GM21576 (cell line): ENCODE measurements at regions not wholly inside any gene's neighbourhood (a gene's known extent, or its start where the extent isn't known, plus 50 kb on each side); places are given as distances from the start of the nearest gene placed in this dataset.

Experiments
- ATAC-seq: cut with Tn5 transposase; IDR thresholded peaks from one replicate; pipeline ENCODE4 v1.9.1; 2021; ENCODE audit warnings: mild to moderate bottlenecking, moderate library complexity; ENCODE audit not compliant: unreplicated experiment

GRCh38 chr11:111148953-111149352 is 96.6 kb upstream of the POU2AF2 start:
- no peak for ATAC-seq

- ATAC-seq, result no peak
Observed at GRCh38 chr11:111148121-111148520, 97.4 kb upstream of the POU2AF2 start.

GRCh38 chr11:111137846-111138245 is 107.7 kb upstream of the POU2AF2 start:
- ATAC-seq, result no peak

- no peak for ATAC-seq
Observed at GRCh38 chr11:111135778-111136570, 109.6 kb upstream of the POU2AF2 start.

GRCh38 chr11:111135101-111135500 is 110.4 kb upstream of the POU2AF2 start:
- ATAC-seq, result no peak

- no peak for ATAC-seq
Observed at GRCh38 chr11:111128076-111128870, 117.3 kb upstream of the POU2AF2 start.

- ATAC-seq, result no peak
Observed at GRCh38 chr11:111124724-111125123, 120.8 kb upstream of the POU2AF2 start.

- ATAC-seq, result no peak
Observed at GRCh38 chr11:111123463-111124398, 121.8 kb upstream of the POU2AF2 start.

GRCh38 chr11:111120696-111121302 is 124.7 kb upstream of the POU2AF2 start:
- no peak for ATAC-seq

- ATAC-seq, result no peak
Observed at GRCh38 chr11:111120161-111120560, 125.4 kb upstream of the POU2AF2 start.

GRCh38 chr11:111119751-111120150 is 125.8 kb upstream of the POU2AF2 start:
- no peak for ATAC-seq

- ATAC-seq, result no peak
Observed at GRCh38 chr11:111115890-111116289, 129.6 kb upstream of the POU2AF2 start.

- no peak for ATAC-seq
Observed at GRCh38 chr11:111114091-111114490, 131.4 kb upstream of the POU2AF2 start.

- no peak for ATAC-seq
Observed at GRCh38 chr11:111112614-111113013, 132.9 kb upstream of the POU2AF2 start.

- no peak for ATAC-seq
Observed at GRCh38 chr11:111107501-111107900, 138.0 kb upstream of the POU2AF2 start.

- no peak for ATAC-seq
Observed at GRCh38 chr11:111106641-111107040, 138.9 kb upstream of the POU2AF2 start.

GRCh38 chr11:111105566-111105965 is 140.0 kb upstream of the POU2AF2 start:
- no peak for ATAC-seq

GRCh38 chr11:111104185-111104584 is 141.3 kb upstream of the POU2AF2 start:
- ATAC-seq, result no peak

- ATAC-seq, result no peak
Observed at GRCh38 chr11:111101881-111102280, 143.6 kb upstream of the POU2AF2 start.

- ATAC-seq, result no peak
Observed at GRCh38 chr11:111099028-111099713, 146.4 kb upstream of the POU2AF2 start.
